Myocyte (in vitro differentiated cells): ENCODE measurements at regions not wholly inside any gene's neighbourhood (a gene's known extent, or its start where the extent isn't known, plus 50 kb on each side); places are given as distances from the start of the nearest gene placed in this dataset.

Experiments used
- DNase-seq: peaks from one replicate; pipeline ENCODE4 v3.0.0-alpha.2; 2012; ENCODE audit warnings: low read depth

- DNase-seq: no peak
These were observed 126.3 kb upstream of the SALL3 start for GRCh38 chr18:78853341-78853740.

- no peak for DNase-seq
These were observed 124.4 kb upstream of the SALL3 start for GRCh38 chr18:78855188-78855587.

- DNase-seq: no peak
These were observed 122.9 kb upstream of the SALL3 start for GRCh38 chr18:78856569-78857313.

- no peak for DNase-seq
These were observed 122.1 kb upstream of the SALL3 start for GRCh38 chr18:78857314-78858150.

- DNase-seq: no peak
These were observed 119.9 kb upstream of the SALL3 start for GRCh38 chr18:78859686-78860085.

GRCh38 chr18:78860117-78860516 is 119.5 kb upstream of the SALL3 start:
- DNase-seq: no peak

GRCh38 chr18:78861116-78861515 is 118.5 kb upstream of the SALL3 start:
- no peak for DNase-seq

GRCh38 chr18:78861706-78862105 is 117.9 kb upstream of the SALL3 start:
- DNase-seq: no peak

GRCh38 chr18:78862395-78862794 is 117.2 kb upstream of the SALL3 start:
- DNase-seq: no peak

- DNase-seq: no peak
These were observed 114.5 kb upstream of the SALL3 start for GRCh38 chr18:78865056-78865598.

- DNase-seq: no peak
These were observed 113.8 kb upstream of the SALL3 start for GRCh38 chr18:78865771-78866310.

- DNase-seq: no peak
These were observed 112.5 kb upstream of the SALL3 start for GRCh38 chr18:78867131-78867530.

GRCh38 chr18:78868330-78869316 is 111.0 kb upstream of the SALL3 start:
- DNase-seq: no peak

GRCh38 chr18:78871618-78872017 is 108.0 kb upstream of the SALL3 start:
- DNase-seq: no peak

GRCh38 chr18:78873926-78874500 is 105.6 kb upstream of the SALL3 start:
- no peak for DNase-seq

GRCh38 chr18:78875016-78875777 is 104.4 kb upstream of the SALL3 start:
- no peak for DNase-seq

- DNase-seq: no peak
These were observed 103.6 kb upstream of the SALL3 start for GRCh38 chr18:78875778-78876650.

GRCh38 chr18:78876868-78877267 is 102.8 kb upstream of the SALL3 start:
- no peak for DNase-seq

GRCh38 chr18:78878335-78878734 is 101.3 kb upstream of the SALL3 start:
- DNase-seq: no peak
